ENCODE measurements at regions not wholly inside any gene's neighbourhood (a gene's known extent, or its start where the extent isn't known, plus 50 kb on each side); places are given as distances from the start of the nearest gene placed in this dataset.

DNA sequence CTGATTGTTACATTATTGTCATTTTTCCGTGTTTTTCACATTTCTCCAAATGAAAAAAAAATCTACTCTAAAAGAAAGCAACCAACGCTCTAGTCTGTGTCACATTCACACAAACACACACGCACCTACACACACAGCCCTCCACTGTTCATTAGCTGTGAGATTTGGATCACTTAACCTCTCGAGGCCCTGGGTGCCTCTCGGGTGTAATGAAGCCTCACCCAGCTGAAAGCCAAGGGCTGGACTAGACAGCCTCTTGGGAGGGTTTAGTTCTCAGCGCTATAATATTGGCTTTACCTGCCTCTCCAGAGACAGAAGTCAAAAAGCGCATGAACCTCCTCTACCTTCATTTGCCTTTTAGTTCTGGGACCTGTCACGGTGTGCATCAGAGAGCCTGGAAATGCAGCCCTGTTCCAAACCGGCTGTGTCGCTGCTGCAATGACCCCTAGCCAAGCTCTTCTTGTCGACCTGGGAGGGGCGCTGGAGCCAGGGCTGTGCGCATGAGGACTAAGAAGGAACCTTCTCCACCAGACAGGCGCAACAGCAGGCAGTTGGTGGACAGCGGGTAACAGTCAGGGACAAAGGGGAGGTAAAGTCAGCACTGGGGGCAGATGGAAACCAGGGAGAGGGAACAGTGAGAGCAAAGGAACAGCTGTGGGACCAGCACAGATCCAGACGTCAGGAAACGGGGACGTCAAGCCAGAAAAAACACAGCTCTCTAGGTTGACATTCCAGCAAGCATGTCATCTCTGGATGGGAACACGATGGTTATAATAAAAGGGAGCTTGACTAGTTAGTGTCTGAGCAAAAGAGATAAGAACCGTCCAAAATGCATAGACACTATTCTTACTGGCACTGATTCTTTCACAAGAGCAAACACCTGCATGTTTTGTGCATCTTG lies 375.9 kb downstream of the EFNB2 start:
- TF ChIP-seq, protein P1, sequence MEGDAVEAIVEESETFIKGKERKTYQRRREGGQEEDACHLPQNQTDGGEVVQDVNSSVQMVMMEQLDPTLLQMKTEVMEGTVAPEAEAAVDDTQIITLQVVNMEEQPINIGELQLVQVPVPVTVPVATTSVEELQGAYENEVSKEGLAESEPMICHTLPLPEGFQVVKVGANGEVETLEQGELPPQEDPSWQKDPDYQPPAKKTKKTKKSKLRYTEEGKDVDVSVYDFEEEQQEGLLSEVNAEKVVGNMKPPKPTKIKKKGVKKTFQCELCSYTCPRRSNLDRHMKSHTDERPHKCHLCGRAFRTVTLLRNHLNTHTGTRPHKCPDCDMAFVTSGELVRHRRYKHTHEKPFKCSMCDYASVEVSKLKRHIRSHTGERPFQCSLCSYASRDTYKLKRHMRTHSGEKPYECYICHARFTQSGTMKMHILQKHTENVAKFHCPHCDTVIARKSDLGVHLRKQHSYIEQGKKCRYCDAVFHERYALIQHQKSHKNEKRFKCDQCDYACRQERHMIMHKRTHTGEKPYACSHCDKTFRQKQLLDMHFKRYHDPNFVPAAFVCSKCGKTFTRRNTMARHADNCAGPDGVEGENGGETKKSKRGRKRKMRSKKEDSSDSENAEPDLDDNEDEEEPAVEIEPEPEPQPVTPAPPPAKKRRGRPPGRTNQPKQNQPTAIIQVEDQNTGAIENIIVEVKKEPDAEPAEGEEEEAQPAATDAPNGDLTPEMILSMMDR (IDR thresholded peaks at IDR 0.05): no peak
- no peak for TF ChIP-seq POLR2A (IDR thresholded peaks at IDR 0.05; ENCODE audit: low read depth)

All from esophagus muscularis mucosa (tissue), 3 donors.